HL-60 (cell line): ENCODE measurements at regions not wholly inside any gene's neighbourhood (a gene's known extent, or its start where the extent isn't known, plus 50 kb on each side); places are given as distances from the start of the nearest gene placed in this dataset.

Experiments
- DNase-seq, 2 experiments: peaks; one replicate each; pipeline ENCODE4 v3.0.0-alpha.2; 2010 to 2020; ENCODE audit warnings: low read depth in 1 of 2, low spot score in 1 of 2
- H3K27ac ChIP-seq: fragments of 250-450 bp; sonication (Bioruptor Pico); replicated peaks from 2 replicates; pipeline ENCODE4 v1.5.1; 2020; ENCODE audit warnings: mild to moderate bottlenecking, moderate library complexity
- H3K27me3 ChIP-seq: fragments of 250-450 bp; sonication (Bioruptor Pico); 2 replicates; pipeline ENCODE4 v1.5.1; 2021; ENCODE audit warnings: mild to moderate bottlenecking, moderate library complexity; ENCODE audit not compliant: insufficient read depth, poor library complexity, severe bottlenecking
- H3K4me3 ChIP-seq: replicated peaks from 2 replicates; pipeline ENCODE4 v1.5.1; 2011; ENCODE audit warnings: mild to moderate bottlenecking, control low read depth, low read length; ENCODE audit not compliant: insufficient read depth
- CTCF ChIP-seq: IDR thresholded peaks from one replicate; pipeline ENCODE4 v1.5.1; 2011; ENCODE audit warnings: low read length, control low read depth, inconsistent platforms; ENCODE audit not compliant: insufficient read depth
- GABPA ChIP-seq: IDR thresholded peaks from 2 replicates; pipeline ENCODE4 v1.6.1; 2012; ENCODE audit warnings: low read depth
- POLR2AphosphoS5 ChIP-seq: IDR thresholded peaks from 2 replicates; pipeline ENCODE4 v1.6.1; 2012; ENCODE audit warnings: low read depth
- REST ChIP-seq: IDR thresholded peaks from 2 replicates; pipeline ENCODE4 v1.6.1; 2012; ENCODE audit warnings: low read depth; ENCODE audit not compliant: insufficient replicate concordance
- SPI1 ChIP-seq: IDR thresholded peaks from 2 replicates; pipeline ENCODE4 v1.6.1; 2012; ENCODE audit warnings: low read depth, mild to moderate bottlenecking, borderline replicate concordance

DNA sequence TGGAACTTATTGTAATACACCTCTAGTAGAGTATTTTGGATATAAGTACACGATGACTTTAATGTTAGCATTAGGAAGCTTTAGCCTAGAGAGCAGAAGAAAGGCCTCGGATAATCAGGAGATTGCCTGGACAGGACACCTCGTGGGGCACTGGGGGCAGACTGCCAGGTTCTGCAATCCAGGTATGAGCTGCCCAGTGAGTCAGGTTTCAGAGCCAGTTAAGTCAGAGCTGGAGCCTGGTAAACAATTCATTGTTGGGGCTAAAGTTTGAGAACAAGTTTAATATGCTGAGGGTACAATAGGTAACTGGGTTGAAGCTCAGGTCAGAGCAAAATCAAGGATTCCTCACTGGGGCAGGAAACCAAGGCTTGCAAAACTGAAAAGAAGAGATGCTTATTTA, 107.4 kb downstream of the RERGL start:
- H3K27me3 ChIP-seq, result no peaks in the 10 kb centered on the region
- no peak overlapping the region for H3K4me3 ChIP-seq
- no peak for DNase-seq
- no peak for TF ChIP-seq GABPA
- TF ChIP-seq SPI1, result no peak
- TF ChIP-seq POLR2AphosphoS5, result no peak
- no peak for TF ChIP-seq REST
- no peak for TF ChIP-seq CTCF
- H3K27ac ChIP-seq, result no peak overlapping the region

DNA sequence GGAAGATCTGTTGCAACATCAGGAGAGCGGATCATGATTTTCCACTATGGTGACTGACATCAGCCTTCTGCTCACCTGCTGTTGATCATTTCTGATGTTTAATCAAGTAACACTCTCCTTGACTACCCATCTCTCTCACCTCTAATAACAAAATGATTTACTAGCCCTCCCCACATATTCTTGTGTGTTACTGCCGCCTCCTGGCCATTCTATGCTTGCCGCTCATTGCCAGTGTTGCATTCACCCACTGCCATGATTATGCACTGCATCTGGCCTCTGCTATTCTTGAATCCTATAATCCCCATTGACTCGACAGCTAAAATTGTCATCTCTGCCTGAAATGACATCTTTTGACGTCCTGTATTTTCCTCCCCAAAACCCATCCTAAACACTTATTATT, 113.8 kb downstream of the RERGL start:
- Histone ChIP-seq H3K27me3 (no peaks in the 10 kb centered on the region), H3K4me3 (no peak overlapping the region), H3K27ac (no peak overlapping the region)
- TF ChIP-seq REST, result no peak
- no peak for TF ChIP-seq SPI1
- TF ChIP-seq GABPA, result no peak
- TF ChIP-seq POLR2AphosphoS5, result no peak
- no peak for TF ChIP-seq CTCF
- no peak for DNase-seq

DNA sequence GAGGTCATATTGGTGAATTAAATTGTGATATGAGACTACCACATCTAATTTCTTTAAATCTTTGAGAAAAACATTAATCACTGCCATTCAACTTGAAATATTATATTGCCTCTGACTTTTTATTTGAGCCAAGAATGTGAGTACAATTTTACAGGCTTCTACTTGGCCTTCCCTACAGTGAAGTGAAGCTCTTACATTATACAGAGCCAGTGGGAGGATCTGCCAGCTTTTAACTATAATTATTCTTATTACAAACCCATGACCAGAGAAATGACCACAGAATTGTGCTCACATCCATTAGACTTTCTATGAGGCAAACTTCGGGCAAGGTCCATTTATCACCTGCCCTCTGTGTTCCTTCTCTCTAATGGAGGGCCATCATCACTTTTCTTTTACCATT, 114.2 kb downstream of the RERGL start:
- H3K4me3 ChIP-seq, result no peak overlapping the region
- H3K27me3 ChIP-seq, result no peaks in the 10 kb centered on the region
- H3K27ac ChIP-seq, result no peak overlapping the region
- no peak for DNase-seq
- no peak for TF ChIP-seq CTCF
- no peak for TF ChIP-seq SPI1
- no peak for TF ChIP-seq POLR2AphosphoS5
- no peak for TF ChIP-seq REST
- no peak for TF ChIP-seq GABPA
